Endothelial cell of umbilical vein (primary cell): ENCODE measurements at regions not wholly inside any gene's neighbourhood (a gene's known extent, or its start where the extent isn't known, plus 50 kb on each side); places are given as distances from the start of the nearest gene placed in this dataset.

Experiments used
- BruUV-seq: library from RNA; stranded (reverse); fragments of 400-500 nt; replicated peaks from 2 replicates; lab custom pipeline; 2021; lab: Mats Ljungman, UMichigan
- CTCF ChIA-PET: fragments of 300-600, 350-600 bp; sonication (Branson Sonifier 250); formaldehyde crosslinking; loops from one replicate; lab custom pipeline; 2021; ENCODE audit warnings: antibody characterized with exemption, inconsistent platforms; lab: Charles Lee
- POLR2A ChIA-PET: fragments of 300-600, 350-600 bp; sonication (Branson Sonifier 250); formaldehyde crosslinking; loops from one replicate; lab custom pipeline; 2021; ENCODE audit warnings: antibody characterized with exemption, inconsistent platforms; lab: Charles Lee
- DNase-seq: peaks from one replicate; pipeline ENCODE4 v3.0.0-alpha.2; 2011; ENCODE audit warnings: low read depth, low spot score
- FAIRE-seq: peaks from 2 replicates; lab custom pipeline; 2011; peaks lifted over from hg19 to GRCh38; lab: Jason Lieb, UNC
- H2AFZ ChIP-seq: 2 replicates; pipeline ENCODE4 v1.6.0; 2012; ENCODE audit warnings: low read depth, low read length, control low read depth, inconsistent platforms
- H3K27ac ChIP-seq: 2 replicates; pipeline ENCODE4 v1.5.1; 2011; ENCODE audit warnings: low read depth, mild to moderate bottlenecking, control low read depth, low read length, moderate library complexity; ENCODE audit not compliant: insufficient read depth
- H3K27me3 ChIP-seq, 2 experiments: 2 replicates each; pipeline versions ENCODE4 v1.6.0 to v1.6.1; 2011; ENCODE audit warnings: low read length in 2 of 2, mixed read lengths in 1 of 2; ENCODE audit not compliant: control insufficient read depth in 2 of 2, insufficient read depth in 2 of 2
- H3K36me3 ChIP-seq, 2 experiments: 2 replicates in 1 of 2; 3 replicates in 1 of 2; pipeline ENCODE4 v1.5.1; 2011; ENCODE audit warnings: low read length in 2 of 2, mild to moderate bottlenecking in 1 of 2, moderate library complexity in 1 of 2; ENCODE audit not compliant: control insufficient read depth in 2 of 2, insufficient read depth in 2 of 2; ENCODE audit errors: extremely low read depth in 1 of 2
- H3K4me1 ChIP-seq: 3 replicates; pipeline ENCODE4 v1.5.1; 2011; ENCODE audit warnings: mild to moderate bottlenecking, low read length; ENCODE audit not compliant: control insufficient read depth, insufficient read depth; ENCODE audit errors: extremely low read depth
- H3K4me2 ChIP-seq: 2 replicates; pipeline ENCODE4 v1.6.1; 2011; ENCODE audit warnings: low read length, control low read depth, mixed read lengths; ENCODE audit not compliant: insufficient read depth
- H3K4me3 ChIP-seq, 3 experiments: fragments of 200-600 bp in 1 of 3; sonication (generic), shearing (Covaris generic) in 1 of 3; replicated peaks in 1 of 3; 2 replicates each; pipeline ENCODE4 v1.5.1; 2011 to 2016; ENCODE audit warnings: control low read depth in 3 of 3, low read length in 3 of 3, mild to moderate bottlenecking in 2 of 3, inconsistent platforms in 1 of 3, low read depth in 1 of 3, moderate library complexity in 1 of 3; ENCODE audit not compliant: insufficient read depth in 1 of 3
- H3K79me2 ChIP-seq: 2 replicates; pipeline ENCODE4 v1.6.0; 2012; ENCODE audit warnings: low read length, inconsistent platforms; ENCODE audit not compliant: control insufficient read depth, insufficient read depth
- H3K9ac ChIP-seq: replicated peaks from 2 replicates; pipeline ENCODE3; 2011; ENCODE audit warnings: low read length, control low read depth; ENCODE audit not compliant: insufficient read depth; ENCODE audit errors: extremely low read depth
- H3K9me1 ChIP-seq: replicated peaks from 3 replicates; pipeline ENCODE4 v1.6.0; 2011; ENCODE audit warnings: mild to moderate bottlenecking, low read length; ENCODE audit not compliant: control insufficient read depth, insufficient read depth; ENCODE audit errors: extremely low read depth
- H3K9me3 ChIP-seq: replicated peaks from 2 replicates; pipeline ENCODE4 v1.5.1; 2012; ENCODE audit warnings: low read length, inconsistent platforms; ENCODE audit not compliant: control insufficient read depth, insufficient read depth
- H4K20me1 ChIP-seq: replicated peaks from 2 replicates; pipeline ENCODE3; 2011; ENCODE audit warnings: mild to moderate bottlenecking, low read length; ENCODE audit not compliant: control insufficient read depth, insufficient read depth; ENCODE audit errors: extremely low read depth
- CTCF ChIP-seq, 2 donors: IDR thresholded peaks; 1 replicate in 1 of 2; 2 replicates in 1 of 2; pipeline ENCODE4 v1.5.1; 2011; ENCODE audit warnings: low read length in 2 of 2, mild to moderate bottlenecking in 2 of 2, moderate library complexity in 2 of 2, control low read depth in 1 of 2, inconsistent platforms in 1 of 2, low read depth in 1 of 2; ENCODE audit not compliant: insufficient read depth in 1 of 2; ENCODE audit errors: extremely low read depth in 1 of 2
- EZH2 ChIP-seq: IDR thresholded peaks from 2 replicates; pipeline ENCODE4 v1.6.1; 2012; ENCODE audit warnings: borderline replicate concordance, low read depth, mild to moderate bottlenecking, moderate library complexity, low read length, inconsistent platforms; ENCODE audit not compliant: severe bottlenecking
- FOS ChIP-seq: IDR thresholded peaks from 2 replicates; pipeline ENCODE4 v1.6.1; 2011; ENCODE audit warnings: mild to moderate bottlenecking, low read length, moderate library complexity, borderline replicate concordance; ENCODE audit not compliant: insufficient read depth
- GATA2 ChIP-seq: IDR thresholded peaks from 2 replicates; pipeline ENCODE4 v1.7.0; 2011; ENCODE audit warnings: low read depth, mild to moderate bottlenecking, moderate library complexity, mixed read lengths, low read length; ENCODE audit not compliant: insufficient read length, insufficient read depth
- JUN ChIP-seq: IDR thresholded peaks from 2 replicates; pipeline ENCODE4 v1.6.1; 2011; ENCODE audit warnings: borderline replicate concordance, low read depth; ENCODE audit not compliant: insufficient read length, insufficient read depth
- MAX ChIP-seq: IDR thresholded peaks from 2 replicates; pipeline ENCODE4 v1.6.1; 2011; ENCODE audit not compliant: insufficient read depth, insufficient read length
- MYC ChIP-seq: IDR thresholded peaks from one replicate; pipeline ENCODE4 v1.6.1; 2011; ENCODE audit warnings: mild to moderate bottlenecking, low read depth, low read length
- POLR2A ChIP-seq: IDR thresholded peaks from 2 replicates; pipeline ENCODE4 v1.6.1; 2012; ENCODE audit warnings: low read depth, mild to moderate bottlenecking, control low read depth, low read length
- POLR2AphosphoS5 ChIP-seq: IDR thresholded peaks from 2 replicates; pipeline ENCODE4 v1.6.1; 2012; ENCODE audit warnings: low read depth, mild to moderate bottlenecking, control low read depth, low read length, moderate library complexity; ENCODE audit not compliant: insufficient read depth
- dilution Hi-C: fragments of 300-500 bp; cut with MboI; formaldehyde crosslinking; loops from one replicate; pipeline ENCODE4 v1.15.0; 2019; ENCODE audit warnings: low sequenced_read_pairs; ENCODE audit not compliant: extremely low pct_ligation_motif_present
- intact Hi-C: fragments of 100-400 bp; cut with micrococcal nuclease; formaldehyde crosslinking; loops from one replicate; pipeline ENCODE4 v1.10.0; 2022

GRCh38 chr7:65731129-65731528, 141.7 kb upstream of the VKORC1L1 start:
- Histone ChIP-seq H3K79me2 (no peaks in the 10 kb centered on the region), H3K27ac (no peak overlapping the region), H3K36me3 (no peaks in the 10 kb centered on the region), H4K20me1 (no peaks in the 10 kb centered on the region), H3K4me2 (peak overlapping the region; percentile 75), H3K9me3 (no peaks in the 10 kb centered on the region), H2AFZ (peak overlapping the region; percentile 78), H3K4me3 (peak overlapping the region in 2 of 3 experiments; percentile 33 to 44), H3K9ac (peak overlapping the region; percentile 12), H3K27me3 (no peaks in the 10 kb centered on the region), H3K4me1 (peaks cover 4% of the 10 kb centered on the region), H3K9me1 (no peaks in the 10 kb centered on the region)
- POLR2A ChIA-PET = no interaction called here
- FAIRE-seq = no peak
- dilution Hi-C loops (no loop called here), intact Hi-C loops (loop anchor here (2.0 kb wide), 2 partner anchors 20 to 284 kb away; no protein-coding TSS in a partner anchor)
- TF ChIP-seq POLR2AphosphoS5 = no peak
- no peak for TF ChIP-seq EZH2
- TF ChIP-seq MAX = no peak
- no peak for TF ChIP-seq JUN
- TF ChIP-seq FOS = no peak
- TF ChIP-seq MYC = no peak
- TF ChIP-seq POLR2A = no peak
- TF ChIP-seq CTCF (IDR thresholded peaks at IDR 0.05; ENCODE audit: extremely low read depth in 1 of 2, insufficient read depth in 1 of 2, low read depth in 1 of 2, low read length in 2 of 2) = no peak
- TF ChIP-seq GATA2 = no peak
- no peak for DNase-seq
- no TSS peak for BruUV-seq
- CTCF ChIA-PET = interaction anchor here (1.1 to 2.2 kb wide), 6 partner anchors 8 to 299 kb away, joined by 3 to 15 read pairs (median 6); no protein-coding TSS in a partner anchor
